ENCODE measurements at regions not wholly inside any gene's neighbourhood (a gene's known extent, or its start where the extent isn't known, plus 50 kb on each side); places are given as distances from the start of the nearest gene placed in this dataset.

- TF ChIP-seq CTCF (IDR thresholded peaks at IDR 0.05; ENCODE audit: insufficient read depth, low read length, severe bottlenecking), result no peak
- H3K27me3 ChIP-seq (ENCODE audit: control insufficient read depth, insufficient read depth, low read length), result no peaks in the 10 kb centered on the region
- no peak for DNase-seq (ENCODE audit: low read depth)
- H3K4me3 ChIP-seq (ENCODE audit: low read depth, low read length), result no peak overlapping the region
- H3K36me3 ChIP-seq (ENCODE audit: control insufficient read depth, insufficient read depth, low read length), result no peaks in the 10 kb centered on the region
- FAIRE-seq, result no peak
Measured at GRCh38 chr4:162443510-162443909, 279.7 kb upstream of the FSTL5 start.

GRCh38 chr4:162442128-162442527 is 278.3 kb upstream of the FSTL5 start:
- H3K36me3 ChIP-seq (ENCODE audit: control insufficient read depth, insufficient read depth, low read length), result no peaks in the 10 kb centered on the region
- no peak overlapping the region for H3K4me3 ChIP-seq (ENCODE audit: low read depth, low read length)
- TF ChIP-seq CTCF (IDR thresholded peaks at IDR 0.05; ENCODE audit: insufficient read depth, low read length, severe bottlenecking), result no peak
- DNase-seq (ENCODE audit: low read depth), result no peak
- no peaks in the 10 kb centered on the region for H3K27me3 ChIP-seq (ENCODE audit: control insufficient read depth, insufficient read depth, low read length)
- FAIRE-seq, result no peak

- no peak for FAIRE-seq
- Histone ChIP-seq H3K36me3 (ENCODE audit: control insufficient read depth, insufficient read depth, low read length) (no peaks in the 10 kb centered on the region), H3K27me3 (ENCODE audit: control insufficient read depth, insufficient read depth, low read length) (no peaks in the 10 kb centered on the region), H3K4me3 (ENCODE audit: low read depth, low read length) (no peak overlapping the region)
- no peak for TF ChIP-seq CTCF (IDR thresholded peaks at IDR 0.05; ENCODE audit: insufficient read depth, low read length, severe bottlenecking)
- DNase-seq (ENCODE audit: low read depth), result no peak
Measured at GRCh38 chr4:162422312-162422711, 258.5 kb upstream of the FSTL5 start.

- Histone ChIP-seq H3K36me3 (ENCODE audit: control insufficient read depth, insufficient read depth, low read length) (no peaks in the 10 kb centered on the region), H3K4me3 (ENCODE audit: low read depth, low read length) (no peak overlapping the region), H3K27me3 (ENCODE audit: control insufficient read depth, insufficient read depth, low read length) (no peaks in the 10 kb centered on the region)
- FAIRE-seq (no peak), DNase-seq (ENCODE audit: low read depth) (no peak)
- TF ChIP-seq CTCF (IDR thresholded peaks at IDR 0.05; ENCODE audit: insufficient read depth, low read length, severe bottlenecking), result no peak
Measured at GRCh38 chr4:162410854-162411253, 247.1 kb upstream of the FSTL5 start.

- DNase-seq (ENCODE audit: low read depth) (no peak), FAIRE-seq (no peak)
- H3K36me3 ChIP-seq (ENCODE audit: control insufficient read depth, insufficient read depth, low read length), result no peaks in the 10 kb centered on the region
- TF ChIP-seq CTCF (IDR thresholded peaks at IDR 0.05; ENCODE audit: insufficient read depth, low read length, severe bottlenecking), result no peak
- H3K4me3 ChIP-seq (ENCODE audit: low read depth, low read length), result no peak overlapping the region
- H3K27me3 ChIP-seq (ENCODE audit: control insufficient read depth, insufficient read depth, low read length), result no peaks in the 10 kb centered on the region
Measured at GRCh38 chr4:162409048-162409447, 245.2 kb upstream of the FSTL5 start.

GRCh38 chr4:162408309-162408708 is 244.5 kb upstream of the FSTL5 start:
- Histone ChIP-seq H3K36me3 (ENCODE audit: control insufficient read depth, insufficient read depth, low read length) (no peaks in the 10 kb centered on the region), H3K4me3 (ENCODE audit: low read depth, low read length) (no peak overlapping the region), H3K27me3 (ENCODE audit: control insufficient read depth, insufficient read depth, low read length) (no peaks in the 10 kb centered on the region)
- FAIRE-seq, result no peak
- DNase-seq (ENCODE audit: low read depth), result no peak
- TF ChIP-seq CTCF (IDR thresholded peaks at IDR 0.05; ENCODE audit: insufficient read depth, low read length, severe bottlenecking), result no peak

Measured in bronchial epithelial cell (primary cell).